NCI-H2107 treated with DMSO at 0.1 percent for 48 hours (cell line): ENCODE measurements at regions not wholly inside any gene's neighbourhood (a gene's known extent, or its start where the extent isn't known, plus 50 kb on each side); places are given as distances from the start of the nearest gene placed in this dataset.
"Not testable (repeated sequence)": the region's sequence is repeated elsewhere in the genome, so short reads cannot be mapped to it uniquely, and the experiment has no call there.

ENCODE experiments used
- DNase-seq: peaks from one replicate; lab custom pipeline; 2025; ENCODE audit not compliant: unreplicated experiment; lab: John Stamatoyannopoulos, UW

- no peak for DNase-seq
Measured at GRCh38 chr3:145197821-145198220, 963.2 kb downstream of the PLOD2 start.

DNA sequence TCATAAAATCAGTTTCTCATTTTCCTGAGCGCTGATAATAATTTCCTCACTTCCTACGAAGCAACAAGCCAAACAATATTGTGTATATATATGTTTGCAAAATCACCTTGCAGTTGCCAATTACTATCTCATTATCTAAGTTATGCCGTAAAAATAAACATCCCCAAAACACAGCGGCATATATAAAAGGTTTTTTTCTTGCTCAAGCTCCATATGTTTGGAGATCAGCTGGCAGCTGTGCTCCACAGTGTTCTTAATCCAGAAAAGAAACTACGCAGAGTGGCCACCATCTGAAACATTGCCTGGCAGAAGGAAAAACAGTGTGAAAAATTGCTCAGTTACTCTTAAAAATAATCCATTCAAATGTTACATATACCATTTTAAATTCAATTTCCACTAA is 951.4 kb downstream of the PLOD2 start:
- no peak for DNase-seq

DNA sequence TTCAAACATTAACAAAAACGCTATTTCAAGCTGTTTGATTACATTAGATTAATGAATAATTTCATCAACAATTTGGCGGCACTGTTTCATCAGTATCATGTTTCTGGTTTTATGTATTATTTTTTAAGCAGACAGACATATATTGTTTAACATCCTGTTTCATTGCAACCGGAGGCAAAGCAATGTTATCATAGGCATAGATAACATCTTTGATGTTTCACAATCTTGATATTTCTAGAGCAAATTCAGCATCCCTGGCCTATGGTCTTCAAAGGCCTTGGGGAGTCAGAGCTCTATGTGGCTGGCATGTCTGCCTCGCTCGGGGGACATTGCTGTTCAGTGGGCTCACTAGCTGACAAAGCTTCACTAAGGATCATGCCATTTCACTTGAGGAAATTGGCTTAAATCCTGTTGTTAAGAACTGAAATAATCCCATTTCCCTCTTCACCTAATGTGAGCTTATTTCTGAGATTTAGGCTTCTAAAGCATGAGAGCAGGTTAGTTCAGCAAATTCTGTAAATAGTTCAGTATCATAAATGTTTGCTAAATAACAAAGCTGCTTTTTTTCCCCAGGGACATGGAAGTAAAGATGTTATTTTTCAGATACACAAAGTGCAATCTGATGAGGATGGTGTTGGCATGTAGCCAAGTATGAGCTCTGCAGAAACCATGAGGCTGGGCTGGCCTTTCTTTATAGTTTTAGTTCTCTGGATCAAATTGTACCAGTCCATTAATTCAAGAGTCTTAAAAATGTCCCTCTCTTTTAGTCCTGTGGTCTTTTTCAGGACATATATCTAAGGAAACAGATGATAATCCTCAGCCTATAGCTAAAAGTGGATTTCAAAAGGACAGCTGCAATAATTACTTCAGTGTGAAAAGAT is 941.4 kb downstream of the PLOD2 start:
- no peak for DNase-seq

- DNase-seq = no peak
Measured at GRCh38 chr3:145224886-145225285, 936.1 kb downstream of the PLOD2 start.

GRCh38 chr3:145243875-145244274 is 917.1 kb downstream of the PLOD2 start:
- no peak for DNase-seq

GRCh38 chr3:145244327-145244726 is 916.7 kb downstream of the PLOD2 start:
- DNase-seq = no peak

GRCh38 chr3:145246291-145246690 is 914.7 kb downstream of the PLOD2 start:
- DNase-seq = no peak

GRCh38 chr3:145248928-145249327 is 912.1 kb downstream of the PLOD2 start:
- DNase-seq = no peak

- DNase-seq = no peak
Measured at GRCh38 chr3:145251311-145251710, 909.7 kb downstream of the PLOD2 start.

- DNase-seq = not testable (repeated sequence)
Measured at GRCh38 chr3:145257967-145258366, 903.0 kb downstream of the PLOD2 start.

- no peak for DNase-seq
Measured at GRCh38 chr3:145259166-145259880, 901.7 kb downstream of the PLOD2 start.

- DNase-seq = not testable (repeated sequence)
Measured at GRCh38 chr3:145263458-145263857, 897.5 kb downstream of the PLOD2 start.

- DNase-seq = no peak
Measured at GRCh38 chr3:145266368-145266767, 894.6 kb downstream of the PLOD2 start.

- DNase-seq = no peak
Measured at GRCh38 chr3:145269106-145269505, 891.9 kb downstream of the PLOD2 start.

DNA sequence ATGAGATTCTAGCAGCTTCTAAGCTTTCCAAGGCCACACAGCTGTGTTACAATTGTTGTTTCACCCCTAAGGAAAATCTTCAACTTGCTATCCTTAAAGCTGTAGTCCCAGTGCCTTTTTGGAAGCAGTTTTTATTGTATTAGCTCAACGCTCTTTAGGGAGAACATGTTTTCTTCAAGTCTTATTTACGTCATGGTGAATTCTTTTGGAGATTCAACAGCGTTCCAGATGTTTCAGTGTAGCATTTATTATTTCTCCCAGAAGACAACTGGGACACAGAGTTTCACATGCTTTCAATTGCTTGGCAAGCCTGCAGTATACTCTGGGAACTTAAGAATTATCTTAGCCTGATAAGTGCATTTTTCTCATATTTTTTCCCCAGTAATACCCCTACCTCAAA is 888.3 kb downstream of the PLOD2 start:
- no peak for DNase-seq

- DNase-seq = no peak
Measured at GRCh38 chr3:145282505-145282904, 878.5 kb downstream of the PLOD2 start.

DNA sequence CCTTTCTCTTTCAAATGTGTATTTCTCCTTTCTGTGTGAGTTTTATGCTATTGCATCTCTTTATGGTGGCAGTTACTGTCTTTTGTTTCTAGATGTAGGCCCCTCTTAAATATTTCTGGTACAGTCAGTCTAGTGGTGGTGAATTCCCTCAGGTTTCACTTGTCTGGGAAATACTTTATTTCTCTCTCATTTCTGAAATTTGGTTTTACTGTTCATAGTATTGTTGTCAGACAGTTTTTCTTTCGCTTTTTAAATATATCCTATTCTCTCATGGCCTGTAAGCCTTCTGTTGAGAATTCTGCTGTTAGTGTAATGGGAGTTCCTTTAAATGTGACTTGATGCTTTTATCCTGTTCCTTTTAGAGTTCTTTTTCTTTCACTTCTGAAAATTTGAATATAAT is 874.0 kb downstream of the PLOD2 start:
- DNase-seq = no peak

DNA sequence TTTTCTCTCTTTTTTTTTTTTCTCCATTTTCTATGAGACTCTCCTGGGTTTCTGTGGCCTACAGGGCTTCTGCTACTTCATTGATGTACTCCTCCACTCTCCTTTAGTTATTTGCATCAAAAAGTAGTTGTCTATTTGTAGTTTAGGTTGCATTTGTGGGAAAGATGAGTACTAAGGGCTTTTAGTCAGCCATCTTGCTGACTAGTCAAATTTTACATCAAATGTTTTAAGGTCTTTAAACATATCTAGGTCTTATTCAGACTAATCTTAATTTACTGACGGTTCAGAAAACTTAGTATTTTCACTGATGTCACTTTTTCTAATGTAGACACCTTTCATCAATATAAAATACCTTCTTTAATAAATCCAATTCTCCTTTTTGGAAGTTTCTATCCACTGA is 871.0 kb downstream of the PLOD2 start:
- no peak for DNase-seq

DNA sequence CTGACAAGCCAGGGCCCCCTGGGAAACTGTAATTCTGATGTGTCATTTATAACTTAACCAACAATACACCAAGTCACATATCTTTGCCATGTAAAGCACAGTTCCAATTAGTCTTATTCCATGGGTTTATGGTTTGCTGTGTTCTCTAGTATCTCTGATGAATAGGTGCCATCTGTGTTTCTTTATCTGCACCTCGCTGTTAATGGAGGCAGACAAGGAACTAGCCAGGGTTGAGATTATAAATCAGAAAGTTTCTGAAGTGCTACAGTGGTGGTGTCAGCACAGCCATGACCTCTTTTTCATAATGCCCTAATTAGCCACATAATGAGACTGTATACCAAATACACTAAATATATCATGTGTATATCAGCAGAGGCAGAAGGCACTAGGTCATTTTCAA is 866.4 kb downstream of the PLOD2 start:
- DNase-seq = no peak

GRCh38 chr3:145307272-145307671 is 853.7 kb downstream of the PLOD2 start:
- no peak for DNase-seq

GRCh38 chr3:145313751-145314150 is 847.2 kb downstream of the PLOD2 start:
- DNase-seq = no peak

DNA sequence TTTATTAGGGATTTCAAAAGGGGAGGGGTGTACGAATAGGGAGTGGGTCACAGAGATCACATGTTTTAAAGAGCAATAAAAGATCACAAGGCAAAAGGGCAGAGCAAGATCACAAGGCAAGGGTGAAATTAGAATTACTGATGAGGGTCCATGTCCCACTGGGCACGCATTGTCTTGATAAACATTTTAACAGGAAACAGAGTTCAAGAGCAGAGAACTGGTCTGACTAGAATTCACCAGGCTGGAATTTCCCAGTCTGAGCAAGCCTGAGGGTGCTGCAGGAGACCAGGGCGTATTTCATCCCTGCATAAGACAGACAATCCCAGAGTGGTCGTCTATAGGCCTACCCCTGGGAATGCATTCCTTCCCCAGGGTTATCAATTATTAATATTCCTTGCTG is 844.7 kb downstream of the PLOD2 start:
- not testable (repeated sequence) for DNase-seq
